ENCODE measurements at regions not wholly inside any gene's neighbourhood (a gene's known extent, or its start where the extent isn't known, plus 50 kb on each side); places are given as distances from the start of the nearest gene placed in this dataset.

GRCh38 chr1:185477638-185478580, 160.9 kb upstream of the IVNS1ABP start:
- TF ChIP-seq REST (IDR thresholded peaks at IDR 0.05; ENCODE audit: low read depth, low read length) = no peak
- no peak for TF ChIP-seq CTCF (IDR thresholded peaks at IDR 0.05)
- TF ChIP-seq SIN3A (IDR thresholded peaks at IDR 0.05; ENCODE audit: borderline replicate concordance, low read depth, low read length) = no peak
- no peak for TF ChIP-seq NRF1 (IDR thresholded peaks at IDR 0.05; ENCODE audit: low read depth, low read length)
- no peak for TF ChIP-seq ELF1 (IDR thresholded peaks at IDR 0.05)
- no peak for TF ChIP-seq POLR2AphosphoS5 (IDR thresholded peaks at IDR 0.05; ENCODE audit: low read depth, low read length)
- TF ChIP-seq, protein P1, sequence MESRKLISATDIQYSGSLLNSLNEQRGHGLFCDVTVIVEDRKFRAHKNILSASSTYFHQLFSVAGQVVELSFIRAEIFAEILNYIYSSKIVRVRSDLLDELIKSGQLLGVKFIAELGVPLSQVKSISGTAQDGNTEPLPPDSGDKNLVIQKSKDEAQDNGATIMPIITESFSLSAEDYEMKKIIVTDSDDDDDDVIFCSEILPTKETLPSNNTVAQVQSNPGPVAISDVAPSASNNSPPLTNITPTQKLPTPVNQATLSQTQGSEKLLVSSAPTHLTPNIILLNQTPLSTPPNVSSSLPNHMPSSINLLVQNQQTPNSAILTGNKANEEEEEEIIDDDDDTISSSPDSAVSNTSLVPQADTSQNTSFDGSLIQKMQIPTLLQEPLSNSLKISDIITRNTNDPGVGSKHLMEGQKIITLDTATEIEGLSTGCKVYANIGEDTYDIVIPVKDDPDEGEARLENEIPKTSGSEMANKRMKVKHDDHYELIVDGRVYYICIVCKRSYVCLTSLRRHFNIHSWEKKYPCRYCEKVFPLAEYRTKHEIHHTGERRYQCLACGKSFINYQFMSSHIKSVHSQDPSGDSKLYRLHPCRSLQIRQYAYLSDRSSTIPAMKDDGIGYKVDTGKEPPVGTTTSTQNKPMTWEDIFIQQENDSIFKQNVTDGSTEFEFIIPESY (IDR thresholded peaks at IDR 0.05; ENCODE audit: borderline replicate concordance, low read depth) = no peak
- TF ChIP-seq FOXM1 (IDR thresholded peaks at IDR 0.05; ENCODE audit: low read depth) = no peak
- no peak for TF ChIP-seq EP300 (IDR thresholded peaks at IDR 0.05; ENCODE audit: borderline replicate concordance in 1 of 2, low read depth in 1 of 2, low read length in 1 of 2)
- no peak for TF ChIP-seq RXRA (IDR thresholded peaks at IDR 0.05; ENCODE audit: borderline replicate concordance, low read depth)
